ENCODE measurements at regions not wholly inside any gene's neighbourhood (a gene's known extent, or its start where the extent isn't known, plus 50 kb on each side); places are given as distances from the start of the nearest gene placed in this dataset.

DNA sequence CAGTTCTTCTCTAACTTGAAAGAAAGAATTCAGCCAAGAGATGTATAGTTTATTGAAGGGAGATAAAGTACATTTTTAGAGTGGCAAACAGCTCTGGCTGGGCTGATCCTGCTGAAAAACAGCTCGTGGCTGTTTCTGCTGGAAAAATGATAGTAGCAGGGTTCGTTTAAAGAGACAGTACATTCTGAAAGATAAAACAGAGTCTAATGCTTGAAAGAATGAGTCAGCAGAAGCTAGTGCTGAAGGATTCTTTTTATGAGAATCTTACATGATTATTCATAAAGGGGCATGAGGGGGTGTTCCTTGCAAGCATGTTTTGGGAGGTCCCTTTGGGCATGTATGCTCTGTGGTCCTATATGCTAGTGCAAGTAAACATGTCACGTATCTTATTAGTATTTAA is 790.0 kb downstream of the PCDH18 start:
- TF ChIP-seq POLR2AphosphoS5 (IDR thresholded peaks at IDR 0.05; ENCODE audit: low read depth, low read length), result no peak
- TF ChIP-seq TAF1 (IDR thresholded peaks at IDR 0.05; ENCODE audit: low read depth, low read length), result no peak
- TF ChIP-seq POLR2A (IDR thresholded peaks at IDR 0.05; ENCODE audit: low read depth, low read length), result no peak
- TF ChIP-seq SPI1 (IDR thresholded peaks at IDR 0.05; ENCODE audit: low read depth, low read length), result no peak
- TF ChIP-seq POU2F2 (IDR thresholded peaks at IDR 0.05; ENCODE audit: low read depth, low read length), result no peak
